Activated B cell treated with CpG ODN at 0.5 μM for 24 hours (primary cell): ENCODE measurements at regions not wholly inside any gene's neighbourhood (a gene's known extent, or its start where the extent isn't known, plus 50 kb on each side); places are given as distances from the start of the nearest gene placed in this dataset.

Experiments used
- ATAC-seq: fragments of 200-7000 bp; cut with Tn5 transposase; one replicate; pipeline ENCODE4 v1.10.0; 2021; ENCODE audit warnings: low read depth, mild to moderate bottlenecking, moderate library complexity
- CTCF ChIA-PET: fragments of 350-600 bp; sonication (Branson Sonifier 250); formaldehyde crosslinking; loops from one replicate; lab custom pipeline; 2021; ENCODE audit warnings: antibody characterized with exemption; lab: Charles Lee
- POLR2A ChIA-PET: fragments of 350-600 bp; sonication (Branson Sonifier 250); formaldehyde crosslinking; loops from one replicate; lab custom pipeline; 2021; ENCODE audit warnings: antibody characterized with exemption; lab: Charles Lee
- DNase-seq: peaks from one replicate; pipeline ENCODE4 v3.0.0; 2022
- H3K27ac Mint-ChIP-seq: one replicate; pipeline ENCODE4 v1.8.0; 2020; ENCODE audit warnings: mixed read lengths
- H3K27me3 Mint-ChIP-seq: one replicate; pipeline ENCODE4 v1.8.0; 2021; ENCODE audit warnings: mixed read lengths
- H3K36me3 Mint-ChIP-seq: one replicate; pipeline ENCODE4 v1.8.0; 2021; ENCODE audit warnings: low read depth, mixed read lengths
- H3K4me1 Mint-ChIP-seq: one replicate; pipeline ENCODE4 v1.8.0; 2021; ENCODE audit warnings: mixed read lengths
- H3K4me3 Mint-ChIP-seq: one replicate; pipeline ENCODE4 v1.8.0; 2020; ENCODE audit warnings: mild to moderate bottlenecking, mixed read lengths
- H3K9me3 Mint-ChIP-seq: one replicate; pipeline ENCODE4 v1.8.0; 2020; ENCODE audit warnings: mixed read lengths
- CTCF ChIP-seq: fragments of 200-600 bp; IDR thresholded peaks from one replicate; pipeline ENCODE4 v1.8.0; 2022; ENCODE audit warnings: antibody characterized with exemption, mild to moderate bottlenecking
- intact Hi-C: fragments of 100-400 bp; cut with micrococcal nuclease; formaldehyde crosslinking; loops from one replicate; pipeline ENCODE4 v1.15.1; 2024

- Mint-ChIP-seq H3K36me3 (no peaks in the 10 kb centered on the region), H3K9me3 (no peaks in the 10 kb centered on the region), H3K4me1 (peaks cover 3% of the 10 kb centered on the region), H3K27me3 (peaks cover 2% of the 10 kb centered on the region), H3K4me3 (no peak overlapping the region), H3K27ac (no peak overlapping the region)
- no peak for TF ChIP-seq CTCF
- ATAC-seq (no peak), DNase-seq (no peak)
- intact Hi-C loops: no loop called here
- POLR2A ChIA-PET: no interaction called here
- CTCF ChIA-PET: no interaction called here
Measured at GRCh38 chr2:42916324-42916723, 123.9 kb upstream of the HAAO start.

DNA sequence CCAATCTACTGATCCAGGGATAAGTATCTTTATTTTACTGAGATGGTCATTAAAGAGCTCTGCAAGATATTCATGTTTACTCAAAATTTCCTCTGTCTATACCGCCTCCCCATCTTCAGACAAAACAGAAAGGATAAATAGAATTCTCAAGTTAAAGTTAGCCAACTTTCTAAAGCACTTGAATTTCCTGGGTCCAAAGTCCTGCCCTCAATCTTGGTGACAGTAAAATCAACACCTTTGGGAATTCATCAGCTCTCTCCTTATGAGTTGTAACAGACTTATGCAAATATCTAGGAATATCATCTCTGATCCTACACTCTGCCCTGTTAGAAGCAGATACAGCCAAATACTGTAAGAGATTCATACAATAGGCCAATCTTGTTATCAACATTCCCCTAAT is 122.5 kb upstream of the HAAO start:
- H3K4me1 Mint-ChIP-seq: peaks cover 3% of the 10 kb centered on the region
- intact Hi-C loops: no loop called here
- no peak for TF ChIP-seq CTCF
- no peaks in the 10 kb centered on the region for H3K36me3 Mint-ChIP-seq
- H3K4me3 Mint-ChIP-seq: no peak overlapping the region
- no peak overlapping the region for H3K27ac Mint-ChIP-seq
- DNase-seq (no peak), ATAC-seq (no peak)
- no peaks in the 10 kb centered on the region for H3K9me3 Mint-ChIP-seq
- H3K27me3 Mint-ChIP-seq: peaks cover 2% of the 10 kb centered on the region
- ChIA-PET CTCF (no interaction called here), POLR2A (no interaction called here)

- no peaks in the 10 kb centered on the region for H3K9me3 Mint-ChIP-seq
- peaks cover 2% of the 10 kb centered on the region for H3K27me3 Mint-ChIP-seq
- intact Hi-C loops: no loop called here
- H3K4me1 Mint-ChIP-seq: peaks cover 3% of the 10 kb centered on the region
- no peak overlapping the region for H3K4me3 Mint-ChIP-seq
- no peak for TF ChIP-seq CTCF
- H3K36me3 Mint-ChIP-seq: no peaks in the 10 kb centered on the region
- ChIA-PET POLR2A (no interaction called here), CTCF (no interaction called here)
- ATAC-seq (no peak), DNase-seq (no peak)
- H3K27ac Mint-ChIP-seq: no peak overlapping the region
Measured at GRCh38 chr2:42914314-42914713, 121.9 kb upstream of the HAAO start.

DNA sequence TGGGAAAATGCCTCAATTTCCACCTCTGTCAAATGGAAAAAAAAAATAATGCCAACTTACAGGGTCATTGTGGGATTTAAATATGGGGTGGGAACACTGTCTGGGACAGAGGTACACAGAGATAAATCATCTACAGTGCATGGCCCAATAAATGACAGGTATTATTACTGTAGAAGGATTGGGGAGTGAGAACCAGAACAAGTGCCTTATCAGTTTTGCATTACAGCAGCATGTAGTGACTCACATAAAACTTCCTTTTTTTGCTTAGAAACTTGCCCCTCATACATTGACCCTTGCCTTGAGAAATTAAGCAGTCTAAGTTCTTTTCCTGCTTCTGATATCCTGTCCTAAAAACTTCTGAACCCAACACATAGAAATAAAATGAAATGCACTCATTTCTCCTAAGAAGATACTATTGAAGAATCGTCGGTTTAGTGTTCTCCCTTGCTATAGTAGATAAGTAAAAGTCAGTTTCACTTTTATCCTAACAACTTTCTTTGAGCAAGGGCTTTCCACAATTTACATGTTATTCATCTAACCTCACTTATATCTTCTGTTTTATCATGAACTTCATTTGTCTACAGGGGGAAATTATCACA is 121.0 kb upstream of the HAAO start:
- DNase-seq: no peak
- Mint-ChIP-seq H3K27me3 (no peaks in the 10 kb centered on the region), H3K4me3 (no peak overlapping the region), H3K9me3 (no peaks in the 10 kb centered on the region), H3K36me3 (no peaks in the 10 kb centered on the region), H3K4me1 (peaks cover 5% of the 10 kb centered on the region), H3K27ac (no peak overlapping the region)
- TF ChIP-seq CTCF: no peak
- CTCF ChIA-PET: no interaction called here
- intact Hi-C loops: no loop called here
- POLR2A ChIA-PET: no interaction called here
- ATAC-seq: no peak

DNA sequence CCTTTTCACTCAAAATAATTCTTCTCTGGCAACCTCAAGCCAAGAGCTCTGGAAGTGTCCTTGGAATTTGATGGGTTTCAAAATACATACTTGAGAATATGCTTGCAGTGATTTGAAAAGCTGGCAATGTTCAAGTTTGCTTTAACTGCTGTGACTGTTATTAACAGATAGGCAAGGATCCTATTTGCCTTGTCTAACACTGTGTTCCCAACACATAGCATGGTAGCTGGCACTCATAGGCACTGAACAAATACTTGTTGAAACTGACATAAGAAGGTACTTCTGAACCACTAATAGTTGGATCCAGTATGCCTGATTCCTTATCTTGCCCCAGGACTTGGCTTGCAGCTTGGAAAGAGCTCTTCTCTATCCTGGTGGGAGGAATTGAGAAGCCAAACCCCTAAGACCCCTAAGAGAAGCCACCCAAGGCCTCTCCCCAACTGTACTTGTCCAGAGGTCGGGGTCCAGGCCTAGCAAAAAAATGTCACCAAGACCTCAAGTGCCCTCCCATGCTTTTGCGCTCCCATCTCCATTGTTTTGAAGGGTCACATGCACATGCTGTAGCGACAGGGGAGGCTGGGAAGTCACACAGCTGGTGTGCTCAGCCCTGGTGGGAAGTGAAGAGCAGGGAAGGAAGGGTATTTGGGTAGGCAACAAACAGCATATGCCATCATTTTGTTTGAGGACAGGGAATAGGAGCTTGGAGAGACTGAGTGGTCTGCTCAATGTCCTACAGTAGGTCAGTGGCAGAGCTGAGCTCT is 118.4 kb upstream of the HAAO start:
- H3K27ac Mint-ChIP-seq: no peak overlapping the region
- peaks cover 5% of the 10 kb centered on the region for H3K4me1 Mint-ChIP-seq
- TF ChIP-seq CTCF: no peak
- H3K36me3 Mint-ChIP-seq: no peaks in the 10 kb centered on the region
- no peak for ATAC-seq
- H3K9me3 Mint-ChIP-seq: no peaks in the 10 kb centered on the region
- CTCF ChIA-PET: no interaction called here
- intact Hi-C loops: no loop called here
- H3K27me3 Mint-ChIP-seq: peaks cover 9% of the 10 kb centered on the region
- H3K4me3 Mint-ChIP-seq: no peak overlapping the region
- POLR2A ChIA-PET: no interaction called here
- no peak for DNase-seq
